SK-N-SH (cell line): ENCODE measurements at regions not wholly inside any gene's neighbourhood (a gene's known extent, or its start where the extent isn't known, plus 50 kb on each side); places are given as distances from the start of the nearest gene placed in this dataset.

Experiments
- CTCF ChIA-PET: fragments of 300-600, 350-600 bp; formaldehyde crosslinking; extraction: SDS; loops from one replicate; lab custom pipeline; 2021; lab: Yijun Ruan, JAX
- POLR2A ChIA-PET: fragments of 350-600 bp; sonication (Branson Sonifier 250); formaldehyde crosslinking; extraction: SDS; loops from one replicate; lab custom pipeline; 2020; ENCODE audit warnings: antibody characterized with exemption, inconsistent platforms; lab: Yijun Ruan, JAX
- DNase-seq: peaks from one replicate; pipeline ENCODE4 v3.0.0; 2012
- H2AFZ ChIP-seq: fragments of 200-600 bp; sonication (generic); 2 replicates; pipeline ENCODE4 v1.8.1; 2016; ENCODE audit warnings: antibody characterized with exemption, mild to moderate bottlenecking, low read depth
- H3F3A ChIP-seq: fragments of 200-600 bp; sonication (generic); replicated peaks from 2 replicates; pipeline ENCODE3; 2016; ENCODE audit warnings: antibody characterized with exemption, mild to moderate bottlenecking; ENCODE audit not compliant: insufficient read depth
- H3K27ac ChIP-seq, 2 experiments: fragments of 200-500 bp in 1 of 2; fragments of 200-600 bp in 1 of 2; sonication (Bioruptor generic) in 1 of 2; sonication (generic), shearing (Covaris generic) in 1 of 2; 2 replicates each; pipeline versions ENCODE4 v1.5.1 to v1.6.1; 2014 to 2016; ENCODE audit warnings: low read depth in 2 of 2, inconsistent platforms in 1 of 2, low read length in 1 of 2, mild to moderate bottlenecking in 1 of 2, mixed read lengths in 1 of 2
- H3K27me3 ChIP-seq: fragments of 200-600 bp; sonication (generic), shearing (Covaris generic); 2 replicates; pipeline ENCODE4 v1.6.1; 2016; ENCODE audit warnings: mixed run types; ENCODE audit not compliant: insufficient read depth
- H3K36me3 ChIP-seq, 2 experiments: fragments of 200-500 bp in 1 of 2; fragments of 200-600 bp in 1 of 2; sonication (Bioruptor generic) in 1 of 2; sonication (generic) in 1 of 2; replicated peaks in 1 of 2; 2 replicates each; pipeline versions ENCODE3 to v1.5.1; 2014 to 2016; ENCODE audit warnings: low read length in 1 of 2, mild to moderate bottlenecking in 1 of 2; ENCODE audit not compliant: insufficient read depth in 2 of 2, control insufficient read depth in 1 of 2
- H3K4me1 ChIP-seq, 2 experiments: fragments of 200-500 bp in 1 of 2; fragments of 200-600 bp in 1 of 2; sonication (Bioruptor generic) in 1 of 2; sonication (generic), shearing (Covaris generic) in 1 of 2; 2 replicates each; pipeline versions ENCODE4 v1.5.1 to v1.6.1; 2014 to 2016; ENCODE audit warnings: low read depth in 1 of 2, low read length in 1 of 2, mixed run types in 1 of 2; ENCODE audit not compliant: insufficient read depth in 2 of 2, control insufficient read depth in 1 of 2
- H3K4me2 ChIP-seq: fragments of 200-600 bp; sonication (generic), shearing (Covaris generic); 2 replicates; pipeline ENCODE4 v1.6.1; 2017; ENCODE audit warnings: mixed run types
- H3K4me3 ChIP-seq, 2 experiments: fragments of 200-500 bp in 1 of 2; fragments of 200-600 bp in 1 of 2; sonication (Bioruptor generic) in 1 of 2; sonication (generic), shearing (Covaris generic) in 1 of 2; 2 replicates each; pipeline versions ENCODE4 v1.5.1 to v1.8.1; 2014 to 2016; ENCODE audit warnings: low read depth in 2 of 2, inconsistent platforms in 1 of 2, low read length in 1 of 2, mild to moderate bottlenecking in 1 of 2, mixed read lengths in 1 of 2, moderate library complexity in 1 of 2
- H3K79me2 ChIP-seq: fragments of 200-600 bp; sonication (generic); 2 replicates; pipeline ENCODE4 v1.8.1; 2017; ENCODE audit warnings: mild to moderate bottlenecking; ENCODE audit not compliant: insufficient read depth
- H3K9ac ChIP-seq: fragments of 200-600 bp; sonication (generic); 2 replicates; pipeline ENCODE4 v1.6.1; 2017; ENCODE audit warnings: mixed run types
- H3K9me2 ChIP-seq: fragments of 200-600 bp; sonication (generic); 2 replicates; pipeline ENCODE4 v1.6.1; 2017; ENCODE audit warnings: mixed run types
- H3K9me3 ChIP-seq: fragments of 200-600 bp; sonication (generic); 2 replicates; pipeline ENCODE4 v1.6.1; 2017; ENCODE audit warnings: mixed run types, mild to moderate bottlenecking, moderate library complexity
- H4K20me1 ChIP-seq: fragments of 200-600 bp; sonication (generic); 2 replicates; pipeline ENCODE4 v1.6.1; 2017; ENCODE audit warnings: mild to moderate bottlenecking, mixed run types; ENCODE audit not compliant: insufficient read depth
- CHD2 ChIP-seq: fragments of 150-350 bp; IDR thresholded peaks from 2 replicates; pipeline ENCODE4 v1.6.1; 2018; ENCODE audit warnings: low read length; ENCODE audit not compliant: partially characterized antibody
- ELF1 ChIP-seq: IDR thresholded peaks from 2 replicates; pipeline ENCODE4 v1.4.0; 2012
- EP300 ChIP-seq, 2 experiments: IDR thresholded peaks; 2 replicates each; pipeline versions ENCODE4 v1.4.0 to v1.6.1; 2012; ENCODE audit warnings: borderline replicate concordance in 1 of 2, low read depth in 1 of 2, low read length in 1 of 2
- EZH2phosphoT487 ChIP-seq: fragments of 200-600 bp; sonication (generic); IDR thresholded peaks from 2 replicates; pipeline ENCODE4 v1.6.1; 2017; ENCODE audit warnings: low read depth, mixed run types, mild to moderate bottlenecking, antibody characterized with exemption, moderate library complexity, borderline replicate concordance
- FOSL2 ChIP-seq: IDR thresholded peaks from 2 replicates; pipeline ENCODE4 v1.4.0; 2012; ENCODE audit warnings: low read depth, mild to moderate bottlenecking, moderate library complexity, borderline replicate concordance
- FOXM1 ChIP-seq: IDR thresholded peaks from 2 replicates; pipeline ENCODE4 v1.4.0; 2012; ENCODE audit warnings: low read depth, mild to moderate bottlenecking
- GABPA ChIP-seq: IDR thresholded peaks from 2 replicates; pipeline ENCODE4 v1.4.0; 2012; ENCODE audit warnings: low read depth, mild to moderate bottlenecking
- IRF3 ChIP-seq: fragments of 150-350 bp; IDR thresholded peaks from 2 replicates; pipeline ENCODE4 v1.6.1; 2016; ENCODE audit warnings: mild to moderate bottlenecking, low read depth, low read length
- MEF2A ChIP-seq: IDR thresholded peaks from 2 replicates; pipeline ENCODE4 v1.4.0; 2012; ENCODE audit warnings: low read depth, borderline replicate concordance
- MXI1 ChIP-seq: IDR thresholded peaks from 2 replicates; pipeline ENCODE4 v1.6.1; 2012; ENCODE audit warnings: mild to moderate bottlenecking, low read depth, low read length, improper control_type of control experiment
- POLR2AphosphoS5 ChIP-seq: IDR thresholded peaks from 2 replicates; pipeline ENCODE4 v1.6.1; 2012; ENCODE audit warnings: low read depth, low read length
- SIN3A ChIP-seq: IDR thresholded peaks from 2 replicates; pipeline ENCODE4 v1.6.1; 2012; ENCODE audit warnings: low read depth, mild to moderate bottlenecking, low read length, moderate library complexity, borderline replicate concordance
- TCF12 ChIP-seq: IDR thresholded peaks from 2 replicates; pipeline ENCODE4 v1.4.0; 2012
- YY1 ChIP-seq: IDR thresholded peaks from 2 replicates; pipeline ENCODE4 v1.4.0; 2012; ENCODE audit warnings: low read depth, mild to moderate bottlenecking
- WGBS: methylation state at CpG from one replicate; pipeline ENCODE4 v1.1.6; 2017; ENCODE audit warnings: low lambda C conversion rate; 5-methylcytosine and 5-hydroxymethylcytosine counted together
- TF ChIP-seq, protein P1 (sequence below): IDR thresholded peaks from 2 replicates; pipeline ENCODE4; 2012
- TF ChIP-seq, protein P2 (sequence below): fragments of 200-600 bp; sonication (generic); IDR thresholded peaks from 2 replicates; pipeline ENCODE4 v1.6.1; 2017; ENCODE audit warnings: antibody characterized with exemption, mild to moderate bottlenecking, moderate library complexity

- Histone ChIP-seq H3K4me1 (no peaks in the 10 kb centered on the region), H3K9me2 (no peaks in the 10 kb centered on the region), H4K20me1 (no peaks in the 10 kb centered on the region), H3F3A (no peaks in the 10 kb centered on the region), H3K36me3 (no peaks in the 10 kb centered on the region), H3K9me3 (0 out of 2 replicates have a peak, but pooled peaks cover 5% of the 10 kb centered on the region), H3K27me3 (no peaks in the 10 kb centered on the region), H3K9ac (no peak overlapping the region), H3K4me3 (no peak overlapping the region), H2AFZ (no peak overlapping the region), H3K79me2 (no peaks in the 10 kb centered on the region), H3K4me2 (no peak overlapping the region), H3K27ac (no peak overlapping the region)
- POLR2A ChIA-PET: no interaction called here
- DNase-seq: no peak
- WGBS: 3% methylated on average over 2 of the region's 2 CpGs
- TF ChIP-seq MEF2A (no peak), GABPA (no peak), TCF12 (no peak)
- CTCF ChIA-PET: no interaction called here
Observed at GRCh38 chr18:72985686-72986085, 117.9 kb upstream of the NETO1 start.

- Histone ChIP-seq H3K27ac (no peak overlapping the region), H3K36me3 (no peaks in the 10 kb centered on the region), H2AFZ (no peak overlapping the region), H3K4me2 (no peak overlapping the region), H3K9me2 (no peaks in the 10 kb centered on the region), H3F3A (no peaks in the 10 kb centered on the region), H3K9ac (no peak overlapping the region), H3K27me3 (no peaks in the 10 kb centered on the region), H3K9me3 (0 out of 2 replicates have a peak, but pooled peaks cover 5% of the 10 kb centered on the region), H3K79me2 (no peaks in the 10 kb centered on the region), H3K4me3 (no peak overlapping the region), H3K4me1 (no peaks in the 10 kb centered on the region), H4K20me1 (no peaks in the 10 kb centered on the region)
- WGBS: 4% methylated on average over 2 of the region's 2 CpGs
- CTCF ChIA-PET: no interaction called here
- POLR2A ChIA-PET: no interaction called here
- TF ChIP-seq MXI1: no peak
- no peak for TF ChIP-seq ELF1
- no peak for TF ChIP-seq IRF3
- TF ChIP-seq, protein P1, sequence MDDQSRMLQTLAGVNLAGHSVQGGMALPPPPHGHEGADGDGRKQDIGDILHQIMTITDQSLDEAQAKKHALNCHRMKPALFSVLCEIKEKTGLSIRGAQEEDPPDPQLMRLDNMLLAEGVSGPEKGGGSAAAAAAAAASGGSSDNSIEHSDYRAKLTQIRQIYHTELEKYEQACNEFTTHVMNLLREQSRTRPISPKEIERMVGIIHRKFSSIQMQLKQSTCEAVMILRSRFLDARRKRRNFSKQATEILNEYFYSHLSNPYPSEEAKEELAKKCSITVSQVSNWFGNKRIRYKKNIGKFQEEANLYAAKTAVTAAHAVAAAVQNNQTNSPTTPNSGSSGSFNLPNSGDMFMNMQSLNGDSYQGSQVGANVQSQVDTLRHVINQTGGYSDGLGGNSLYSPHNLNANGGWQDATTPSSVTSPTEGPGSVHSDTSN: no peak
- no peak for TF ChIP-seq POLR2AphosphoS5
- TF ChIP-seq CHD2: no peak
- no peak for TF ChIP-seq FOXM1
- TF ChIP-seq YY1: no peak
- TF ChIP-seq SIN3A: no peak
- no peak for DNase-seq
Observed at GRCh38 chr18:72984290-72984689, 116.5 kb upstream of the NETO1 start.

DNA sequence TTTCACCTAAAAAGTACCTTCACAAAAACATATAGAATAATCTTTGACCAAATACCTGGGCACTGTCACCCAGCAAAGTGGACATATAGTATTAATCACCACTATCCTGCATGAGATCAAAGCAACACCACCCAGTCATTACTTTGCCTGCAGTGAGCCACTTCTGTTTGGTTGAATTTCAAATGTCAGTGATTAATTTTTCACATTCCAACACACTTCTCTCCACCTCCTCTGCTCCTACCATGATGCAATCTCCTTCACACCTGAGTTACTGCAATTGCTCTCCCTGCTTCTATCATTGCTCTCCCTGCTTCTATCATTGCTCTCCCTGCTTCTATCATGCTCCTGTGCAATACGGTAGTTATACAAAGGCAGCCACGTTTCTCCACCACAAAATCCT lies 106.1 kb upstream of the NETO1 start:
- H3K27ac ChIP-seq: no peak overlapping the region
- H3K79me2 ChIP-seq: no peaks in the 10 kb centered on the region
- no peak overlapping the region for H3K9ac ChIP-seq
- no peak for DNase-seq
- TF ChIP-seq EP300 (IDR thresholded peaks at IDR 0.05; ENCODE audit: borderline replicate concordance in 1 of 2, low read depth in 1 of 2, low read length in 1 of 2) (no peak), YY1 (no peak), EZH2phosphoT487 (no peak), FOSL2 (no peak)
- TF ChIP-seq, protein P2, sequence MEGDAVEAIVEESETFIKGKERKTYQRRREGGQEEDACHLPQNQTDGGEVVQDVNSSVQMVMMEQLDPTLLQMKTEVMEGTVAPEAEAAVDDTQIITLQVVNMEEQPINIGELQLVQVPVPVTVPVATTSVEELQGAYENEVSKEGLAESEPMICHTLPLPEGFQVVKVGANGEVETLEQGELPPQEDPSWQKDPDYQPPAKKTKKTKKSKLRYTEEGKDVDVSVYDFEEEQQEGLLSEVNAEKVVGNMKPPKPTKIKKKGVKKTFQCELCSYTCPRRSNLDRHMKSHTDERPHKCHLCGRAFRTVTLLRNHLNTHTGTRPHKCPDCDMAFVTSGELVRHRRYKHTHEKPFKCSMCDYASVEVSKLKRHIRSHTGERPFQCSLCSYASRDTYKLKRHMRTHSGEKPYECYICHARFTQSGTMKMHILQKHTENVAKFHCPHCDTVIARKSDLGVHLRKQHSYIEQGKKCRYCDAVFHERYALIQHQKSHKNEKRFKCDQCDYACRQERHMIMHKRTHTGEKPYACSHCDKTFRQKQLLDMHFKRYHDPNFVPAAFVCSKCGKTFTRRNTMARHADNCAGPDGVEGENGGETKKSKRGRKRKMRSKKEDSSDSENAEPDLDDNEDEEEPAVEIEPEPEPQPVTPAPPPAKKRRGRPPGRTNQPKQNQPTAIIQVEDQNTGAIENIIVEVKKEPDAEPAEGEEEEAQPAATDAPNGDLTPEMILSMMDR: no peak
- H4K20me1 ChIP-seq: no peaks in the 10 kb centered on the region
- no peaks in the 10 kb centered on the region for H3K36me3 ChIP-seq
- H3K4me1 ChIP-seq: no peaks in the 10 kb centered on the region
- no peaks in the 10 kb centered on the region for H3K9me3 ChIP-seq
- 6% methylated on average over 2 of the region's 2 CpGs for WGBS
- H3K27me3 ChIP-seq: no peaks in the 10 kb centered on the region
- CTCF ChIA-PET: no interaction called here
- H3F3A ChIP-seq: no peaks in the 10 kb centered on the region
- H2AFZ ChIP-seq: no peak overlapping the region
- H3K4me2 ChIP-seq: no peak overlapping the region
- H3K4me3 ChIP-seq: no peak overlapping the region
- no peaks in the 10 kb centered on the region for H3K9me2 ChIP-seq
- POLR2A ChIA-PET: no interaction called here
